Fibroblast of lung (primary cell): ENCODE measurements at regions not wholly inside any gene's neighbourhood (a gene's known extent, or its start where the extent isn't known, plus 50 kb on each side); places are given as distances from the start of the nearest gene placed in this dataset.

Experiments used
- CTCF ChIP-seq, 2 donors: IDR thresholded peaks in 1 of 2; conservative IDR thresholded peaks in 1 of 2; 1 replicate in 1 of 2; 2 replicates in 1 of 2; pipeline ENCODE4 v1.5.1; 2011 to 2012; ENCODE audit warnings: low read length in 2 of 2, control low read depth in 1 of 2, inconsistent platforms in 1 of 2, low read depth in 1 of 2, mild to moderate bottlenecking in 1 of 2
- EZH2 ChIP-seq: IDR thresholded peaks from 2 replicates; pipeline ENCODE4 v1.5.1; 2012; ENCODE audit warnings: low read length, control low read depth, mild to moderate bottlenecking; ENCODE audit errors: missing control alignments

GRCh38 chr1:98345417-98345816 is 316.1 kb upstream of the SNX7 start:
- no peak for TF ChIP-seq CTCF (conservative IDR thresholded peaks at IDR 0.05 in 1 of 2, IDR thresholded peaks at IDR 0.05 in 1 of 2; ENCODE audit: low read depth in 1 of 2, low read length in 2 of 2)
- no peak for TF ChIP-seq EZH2
